A549 (cell line): ENCODE measurements at regions not wholly inside any gene's neighbourhood (a gene's known extent, or its start where the extent isn't known, plus 50 kb on each side); places are given as distances from the start of the nearest gene placed in this dataset.

Source experiments
- ATAC-seq, 2 experiments: fragments of 200-7000 bp in 1 of 2; fragments of >200 bp in 1 of 2; cut with Nextera tagmentation in 1 of 2; cut with Tn5 transposase in 1 of 2; 3 replicates each; pipeline versions ENCODE4 v1.8.0 to v1.9.1; 2018 to 2020; ENCODE audit warnings: mild to moderate bottlenecking in 1 of 2, moderate library complexity in 1 of 2
- CTCF ChIA-PET: fragments of 300-600 bp; sonication (Branson Sonifier 250); formaldehyde crosslinking; extraction: SDS; loops from one replicate; lab custom pipeline; 2021; ENCODE audit warnings: antibody characterized with exemption, inconsistent platforms; lab: Yijun Ruan, JAX
- POLR2A ChIA-PET: fragments of 350-600 bp; formaldehyde crosslinking; extraction: SDS; loops from one replicate; lab custom pipeline; 2021; ENCODE audit warnings: antibody characterized with exemption, inconsistent platforms; lab: Yijun Ruan, JAX
- DNase-seq, 2 experiments: peaks; one replicate each; pipeline versions ENCODE4 v3.0.0 to v3.0.0-alpha.2; 2011 to 2016; ENCODE audit warnings: low read depth in 1 of 2, low spot score in 1 of 2
- FAIRE-seq: peaks from 2 replicates; lab custom pipeline; 2011; peaks lifted over from hg19 to GRCh38; lab: Jason Lieb, UNC
- H3K27ac ChIP-seq, 2 experiments: fragments of >200 bp; sonication (Bioruptor Twin); formaldehyde crosslinking; 3 replicates each; pipeline ENCODE4 v1.5.1; 2016 to 2017
- H3K4me1 ChIP-seq: fragments of >200 bp; sonication (Bioruptor Twin); formaldehyde crosslinking; 3 replicates; pipeline ENCODE4 v1.6.1; 2016
- H3K4me2 ChIP-seq: fragments of >200 bp; sonication (Bioruptor Twin); formaldehyde crosslinking; 3 replicates; pipeline ENCODE4 v1.6.1; 2016
- H3K4me3 ChIP-seq: fragments of >200 bp; sonication (Bioruptor Twin); formaldehyde crosslinking; 3 replicates; pipeline ENCODE4 v1.5.1; 2016
- H3K9me3 ChIP-seq: fragments of >200 bp; sonication (Bioruptor Twin); formaldehyde crosslinking; 3 replicates; pipeline ENCODE4 v1.6.1; 2016
- CBX2 ChIP-seq: fragments of 200-600 bp; sonication (generic); IDR thresholded peaks from 2 replicates; pipeline ENCODE4 v1.6.1; 2016; ENCODE audit warnings: low read depth, mild to moderate bottlenecking, borderline replicate concordance
- CBX8 ChIP-seq: fragments of 200-600 bp; sonication (generic); IDR thresholded peaks from 2 replicates; pipeline ENCODE4 v1.6.1; 2016
- CEBPB ChIP-seq, 2 experiments: fragments of >200 bp in 1 of 2; sonication (Bioruptor Twin) in 1 of 2; formaldehyde crosslinking in 1 of 2; IDR thresholded peaks; 2 replicates each; pipeline ENCODE4 v1.6.1; 2012 to 2016
- CHD2 ChIP-seq: fragments of 150-350 bp; IDR thresholded peaks from 2 replicates; pipeline ENCODE4 v1.6.1; 2014; ENCODE audit warnings: low read length; ENCODE audit not compliant: partially characterized antibody
- EHF ChIP-seq: fragments of 250-450 bp; sonication (Bioruptor Pico); IDR thresholded peaks from 2 replicates; pipeline ENCODE4 v1.5.0; 2020; ENCODE audit warnings: mild to moderate bottlenecking
- EP300 ChIP-seq, 2 experiments: fragments of >200 bp; sonication (Bioruptor Twin); formaldehyde crosslinking; IDR thresholded peaks; 2 replicates in 1 of 2; 3 replicates in 1 of 2; pipeline ENCODE4 v1.6.1; 2016 to 2017
- HDAC2 ChIP-seq: fragments of 200-600 bp; sonication (generic); IDR thresholded peaks from 2 replicates; pipeline ENCODE4 v1.6.1; 2016
- HEYL ChIP-seq: fragments of 250-450 bp; sonication (Bioruptor Pico); IDR thresholded peaks from 2 replicates; pipeline ENCODE4 v1.8.0; 2021; ENCODE audit warnings: mild to moderate bottlenecking, moderate library complexity
- HOXB5 ChIP-seq: fragments of 250-450 bp; sonication (Bioruptor Pico); IDR thresholded peaks from 2 replicates; pipeline ENCODE4 v1.5.0; 2020; ENCODE audit warnings: mild to moderate bottlenecking, moderate library complexity
- JUN ChIP-seq, 2 experiments: fragments of >200 bp; sonication (Bioruptor Twin); formaldehyde crosslinking; IDR thresholded peaks; 2 replicates in 1 of 2; 3 replicates in 1 of 2; pipeline ENCODE4 v1.6.1; 2016 to 2017
- JUNB ChIP-seq: fragments of >200 bp; sonication (Bioruptor Twin); formaldehyde crosslinking; IDR thresholded peaks from 2 replicates; pipeline ENCODE4 v1.6.1; 2016
- KDM5A ChIP-seq: fragments of 200-600 bp; sonication (generic); IDR thresholded peaks from 2 replicates; pipeline ENCODE4 v1.6.1; 2016; ENCODE audit warnings: antibody characterized with exemption, mild to moderate bottlenecking
- MAZ ChIP-seq: fragments of 150-350 bp; IDR thresholded peaks from 2 replicates; pipeline ENCODE4 v1.6.1; 2014; ENCODE audit warnings: antibody characterized with exemption, low read depth, low read length, borderline replicate concordance
- NFE2L2 ChIP-seq: fragments of 150-350 bp; conservative IDR thresholded peaks from 2 replicates; pipeline ENCODE4 v1.6.1; 2014; ENCODE audit warnings: low read length
- NPAS2 ChIP-seq: fragments of 250-450 bp; sonication (Bioruptor Pico); IDR thresholded peaks from 2 replicates; pipeline ENCODE4 v1.8.0; 2022; ENCODE audit warnings: mild to moderate bottlenecking, moderate library complexity, borderline replicate concordance
- NR3C1 ChIP-seq: fragments of >200 bp; sonication (Bioruptor Twin); formaldehyde crosslinking; IDR thresholded peaks from 3 replicates; pipeline ENCODE4 v1.6.1; 2017
- PBX3 ChIP-seq: IDR thresholded peaks from 2 replicates; pipeline ENCODE4 v1.6.1; 2012
- POLR2A ChIP-seq: IDR thresholded peaks from 2 replicates; pipeline ENCODE4 v1.6.1; 2012; ENCODE audit warnings: mild to moderate bottlenecking, low read length
- RARB ChIP-seq: fragments of 250-450 bp; sonication (Bioruptor Pico); IDR thresholded peaks from 2 replicates; pipeline ENCODE4 v1.8.0; 2021; ENCODE audit warnings: mild to moderate bottlenecking, moderate library complexity
- RFX5 ChIP-seq: fragments of 450-650 bp; IDR thresholded peaks from 2 replicates; pipeline ENCODE4 v1.7.1; 2014; ENCODE audit warnings: antibody characterized with exemption, mild to moderate bottlenecking, moderate library complexity
- SMC3 ChIP-seq: fragments of >200 bp; sonication (Bioruptor Twin); formaldehyde crosslinking; IDR thresholded peaks from 3 replicates; pipeline ENCODE4 v1.6.1; 2018; ENCODE audit warnings: inconsistent platforms
- ZC3H11A ChIP-seq: fragments of 450-650 bp; IDR thresholded peaks from 2 replicates; pipeline ENCODE4 v1.6.1; 2014; ENCODE audit warnings: antibody characterized with exemption, mild to moderate bottlenecking
- ZNF302 ChIP-seq: fragments of 250-450 bp; sonication (Bioruptor Pico); IDR thresholded peaks from 2 replicates; pipeline ENCODE4 v1.9.0; 2021; ENCODE audit warnings: inconsistent platforms, mild to moderate bottlenecking, moderate library complexity
- ZSCAN20 ChIP-seq: fragments of 250-450 bp; sonication (Bioruptor Pico); IDR thresholded peaks from 2 replicates; pipeline ENCODE4 v1.8.0; 2022; ENCODE audit warnings: mild to moderate bottlenecking, moderate library complexity
- WGBS: methylation state at CpG from one replicate; pipeline ENCODE4 v1.1.6; 2017; ENCODE audit errors: missing lambda C conversion rate; 5-methylcytosine and 5-hydroxymethylcytosine counted together
- TF ChIP-seq, protein P1 (sequence below): fragments of >200 bp; sonication (Bioruptor Twin); formaldehyde crosslinking; IDR thresholded peaks from 3 replicates; pipeline ENCODE4 v1.6.1; 2016
- TF ChIP-seq, protein P2 (sequence below): IDR thresholded peaks from 2 replicates; pipeline ENCODE4 v1.6.1; 2012

GRCh38 chr9:22574740-22575139, 128.1 kb downstream of the DMRTA1 start:
- Histone ChIP-seq H3K4me3 (no peak overlapping the region), H3K27ac (no peak overlapping the region), H3K4me1 (no peaks in the 10 kb centered on the region), H3K4me2 (no peak overlapping the region), H3K9me3 (0 out of 3 replicates have a peak, but pooled peaks cover 2% of the 10 kb centered on the region)
- FAIRE-seq: no peak
- no peak for DNase-seq
- CTCF ChIA-PET: no interaction called here
- POLR2A ChIA-PET: no interaction called here
- ATAC-seq: no peak
- TF ChIP-seq HOXB5 (CRISPR knock-in tag): no peak
- no peak for TF ChIP-seq ZSCAN20 (CRISPR knock-in tag)
- TF ChIP-seq HDAC2: no peak
- no peak for TF ChIP-seq RARB
- no peak for TF ChIP-seq CHD2
- TF ChIP-seq NFE2L2: no peak
- no peak for TF ChIP-seq RFX5
- no peak for TF ChIP-seq PBX3
- TF ChIP-seq, protein P1, sequence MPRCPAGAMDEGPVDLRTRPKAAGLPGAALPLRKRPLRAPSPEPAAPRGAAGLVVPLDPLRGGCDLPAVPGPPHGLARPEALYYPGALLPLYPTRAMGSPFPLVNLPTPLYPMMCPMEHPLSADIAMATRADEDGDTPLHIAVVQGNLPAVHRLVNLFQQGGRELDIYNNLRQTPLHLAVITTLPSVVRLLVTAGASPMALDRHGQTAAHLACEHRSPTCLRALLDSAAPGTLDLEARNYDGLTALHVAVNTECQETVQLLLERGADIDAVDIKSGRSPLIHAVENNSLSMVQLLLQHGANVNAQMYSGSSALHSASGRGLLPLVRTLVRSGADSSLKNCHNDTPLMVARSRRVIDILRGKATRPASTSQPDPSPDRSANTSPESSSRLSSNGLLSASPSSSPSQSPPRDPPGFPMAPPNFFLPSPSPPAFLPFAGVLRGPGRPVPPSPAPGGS: no peak
- TF ChIP-seq KDM5A: no peak
- no peak for TF ChIP-seq ZC3H11A
- no peak for TF ChIP-seq JUNB
- TF ChIP-seq POLR2A: no peak
- TF ChIP-seq, all 56 proteins: peak for 0
- 20% methylated on average over 2 of the region's 2 CpGs for WGBS

DNA sequence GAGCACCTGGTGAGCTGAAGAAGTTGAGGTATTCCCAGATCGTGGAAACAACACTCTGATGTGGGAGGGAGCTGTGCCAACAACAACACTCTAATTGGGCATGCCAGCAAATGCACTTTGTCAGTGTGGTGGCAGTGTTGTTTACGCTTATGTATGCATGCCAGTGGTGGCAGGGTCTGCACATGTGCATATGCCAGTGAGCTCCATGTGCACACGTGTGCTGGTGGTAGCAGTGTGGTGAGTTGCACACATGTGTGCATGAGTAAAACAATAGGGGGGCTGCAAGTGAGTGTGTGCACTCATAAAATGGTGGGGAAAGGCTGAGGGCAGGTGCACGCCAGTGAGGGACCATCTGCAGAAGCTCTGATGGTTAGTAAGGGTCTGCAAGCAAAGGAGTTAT, 134.2 kb downstream of the DMRTA1 start:
- TF ChIP-seq ZNF302 (CRISPR knock-in tag) (no peak), KDM5A (no peak), MAZ (no peak), NR3C1 (no peak), ZC3H11A (no peak), EP300 (IDR thresholded peaks at IDR 0.05) (no peak), SMC3 (no peak), NPAS2 (CRISPR knock-in tag) (no peak), EHF (CRISPR knock-in tag) (no peak), POLR2A (no peak), JUN (IDR thresholded peaks at IDR 0.05) (no peak)
- TF ChIP-seq, protein P2, sequence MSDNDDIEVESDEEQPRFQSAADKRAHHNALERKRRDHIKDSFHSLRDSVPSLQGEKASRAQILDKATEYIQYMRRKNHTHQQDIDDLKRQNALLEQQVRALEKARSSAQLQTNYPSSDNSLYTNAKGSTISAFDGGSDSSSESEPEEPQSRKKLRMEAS: no peak
- H3K9me3 ChIP-seq: no peaks in the 10 kb centered on the region
- whole genome bisulfite sequencing: 17% methylated on average over 4 of the region's 4 CpGs
- no peak overlapping the region for H3K27ac ChIP-seq
- FAIRE-seq (no peak), ATAC-seq (no peak), DNase-seq (no peak)
- no peak overlapping the region for H3K4me2 ChIP-seq
- H3K4me1 ChIP-seq: no peaks in the 10 kb centered on the region
- H3K4me3 ChIP-seq: no peak overlapping the region
- POLR2A ChIA-PET: no interaction called here
- CTCF ChIA-PET: no interaction called here

DNA sequence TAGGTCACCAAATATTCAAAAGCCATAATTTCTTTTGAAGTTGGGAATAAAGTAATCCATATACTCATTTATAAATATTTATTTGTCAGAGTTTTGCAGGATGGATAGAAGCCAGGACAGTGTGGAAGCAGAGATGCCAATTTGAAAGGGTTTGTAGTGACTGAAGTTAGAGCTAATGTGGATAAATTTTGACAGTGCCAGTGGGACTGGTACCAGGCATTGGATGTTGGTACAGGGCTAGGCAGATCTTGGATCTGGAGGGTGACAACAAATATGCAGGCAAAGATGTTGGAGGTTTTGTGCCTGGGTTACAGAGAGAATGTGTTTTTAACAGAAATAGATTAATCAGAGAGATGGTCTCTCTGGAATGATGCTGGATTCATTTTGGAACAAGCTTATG, 135.6 kb downstream of the DMRTA1 start:
- POLR2A ChIA-PET: no interaction called here
- H3K4me3 ChIP-seq: no peak overlapping the region
- no peak for TF ChIP-seq CBX2
- TF ChIP-seq, all 56 proteins: peak for 0
- no peak for DNase-seq
- H3K27ac ChIP-seq: no peak overlapping the region
- CTCF ChIA-PET: no interaction called here
- no peak overlapping the region for H3K4me2 ChIP-seq
- FAIRE-seq: no peak
- H3K4me1 ChIP-seq: no peaks in the 10 kb centered on the region
- H3K9me3 ChIP-seq: no peaks in the 10 kb centered on the region
- ATAC-seq: no peak

- FAIRE-seq (no peak), ATAC-seq (no peak), DNase-seq (no peak)
- CTCF ChIA-PET: no interaction called here
- H3K4me3 ChIP-seq: no peak overlapping the region
- WGBS: 41% methylated on average over 5 of the region's 5 CpGs
- H3K4me1 ChIP-seq: no peaks in the 10 kb centered on the region
- H3K4me2 ChIP-seq: no peak overlapping the region
- POLR2A ChIA-PET: no interaction called here
- TF ChIP-seq MAZ (no peak), CBX8 (no peak), HEYL (CRISPR knock-in tag) (no peak), CEBPB (IDR thresholded peaks at IDR 0.05) (no peak)
- TF ChIP-seq, all 56 proteins: peak for 0
- Histone ChIP-seq H3K9me3 (no peaks in the 10 kb centered on the region), H3K27ac (no peak overlapping the region)
Observed at GRCh38 chr9:22588918-22589317, 142.3 kb downstream of the DMRTA1 start.
